ENCODE measurements at regions not wholly inside any gene's neighbourhood (a gene's known extent, or its start where the extent isn't known, plus 50 kb on each side); places are given as distances from the start of the nearest gene placed in this dataset.
A peak's percentile ranks its signal among the peaks of the same experiment; 100 is the strongest.

DNA sequence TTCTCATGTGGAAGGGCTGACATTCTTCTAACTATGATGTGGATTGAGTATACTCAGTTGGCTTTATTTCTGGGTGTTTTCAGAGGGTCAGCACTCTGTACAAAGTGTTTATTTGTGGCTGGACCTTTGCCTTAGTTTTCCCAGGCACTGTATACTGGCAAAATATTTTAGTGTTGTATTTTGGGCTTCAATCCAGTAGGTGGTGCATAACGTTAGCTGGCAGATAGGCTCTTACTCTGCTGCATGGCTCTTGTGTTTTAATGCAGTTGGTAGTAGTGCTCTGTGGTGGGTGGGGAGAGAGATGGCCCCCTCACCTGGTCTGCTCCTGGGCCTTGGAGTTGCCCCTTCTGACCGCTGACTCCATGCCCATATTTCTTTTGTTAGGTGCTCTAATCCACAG, 75.6 kb upstream of the REG3A start:
- Mint-ChIP-seq H3K27me3 (ENCODE audit: low read depth) (peaks cover 9% of the 10 kb centered on the region), H3K27ac (no peak overlapping the region)
- DNase-seq (ENCODE audit: low spot score in 2 of 2, unreplicated experiment in 2 of 2): no peak

DNA sequence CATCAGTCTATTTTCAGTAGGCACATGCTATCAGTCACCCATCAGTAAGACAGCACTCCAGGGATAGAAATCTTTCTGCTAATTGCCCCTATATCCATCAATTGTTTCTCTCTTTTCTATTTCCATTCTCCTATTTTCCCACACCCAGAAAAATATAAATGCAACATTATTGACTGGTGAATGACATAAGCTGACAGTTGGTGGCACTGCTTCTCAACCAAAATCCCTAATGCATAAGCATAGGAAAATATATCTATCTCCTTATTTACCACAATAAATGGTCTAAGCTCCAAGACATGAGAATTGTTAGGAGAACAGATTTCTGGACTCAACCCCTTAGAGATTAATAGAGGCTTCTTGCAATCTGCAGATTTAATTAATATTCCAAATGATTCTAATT, 64.0 kb upstream of the REG3A start:
- H3K4me1 Mint-ChIP-seq: no peaks in the 10 kb centered on the region
- no peak for DNase-seq (ENCODE audit: low spot score in 2 of 2, unreplicated experiment in 2 of 2)
- TF ChIP-seq, protein P1, sequence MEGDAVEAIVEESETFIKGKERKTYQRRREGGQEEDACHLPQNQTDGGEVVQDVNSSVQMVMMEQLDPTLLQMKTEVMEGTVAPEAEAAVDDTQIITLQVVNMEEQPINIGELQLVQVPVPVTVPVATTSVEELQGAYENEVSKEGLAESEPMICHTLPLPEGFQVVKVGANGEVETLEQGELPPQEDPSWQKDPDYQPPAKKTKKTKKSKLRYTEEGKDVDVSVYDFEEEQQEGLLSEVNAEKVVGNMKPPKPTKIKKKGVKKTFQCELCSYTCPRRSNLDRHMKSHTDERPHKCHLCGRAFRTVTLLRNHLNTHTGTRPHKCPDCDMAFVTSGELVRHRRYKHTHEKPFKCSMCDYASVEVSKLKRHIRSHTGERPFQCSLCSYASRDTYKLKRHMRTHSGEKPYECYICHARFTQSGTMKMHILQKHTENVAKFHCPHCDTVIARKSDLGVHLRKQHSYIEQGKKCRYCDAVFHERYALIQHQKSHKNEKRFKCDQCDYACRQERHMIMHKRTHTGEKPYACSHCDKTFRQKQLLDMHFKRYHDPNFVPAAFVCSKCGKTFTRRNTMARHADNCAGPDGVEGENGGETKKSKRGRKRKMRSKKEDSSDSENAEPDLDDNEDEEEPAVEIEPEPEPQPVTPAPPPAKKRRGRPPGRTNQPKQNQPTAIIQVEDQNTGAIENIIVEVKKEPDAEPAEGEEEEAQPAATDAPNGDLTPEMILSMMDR (IDR thresholded peaks at IDR 0.05; ENCODE audit: unreplicated experiment): no peak
- no peak overlapping the region for H3K4me3 Mint-ChIP-seq
- H3K36me3 Mint-ChIP-seq: no peaks in the 10 kb centered on the region
- no peaks in the 10 kb centered on the region for H3K27me3 Mint-ChIP-seq (ENCODE audit: low read depth)
- no peaks in the 10 kb centered on the region for H3K9me3 Mint-ChIP-seq
- no peak overlapping the region for H3K27ac Mint-ChIP-seq

More for the DNA sequence above, 75.6 kb upstream of the REG3A start:
- Mint-ChIP-seq H3K4me1 (no peaks in the 10 kb centered on the region), H3K36me3 (no peaks in the 10 kb centered on the region), H3K4me3 (no peak overlapping the region), H3K9me3 (peaks cover 26% of the 10 kb centered on the region)
- TF ChIP-seq, protein P1 (IDR thresholded peaks at IDR 0.05; ENCODE audit: unreplicated experiment): no peak

DNA sequence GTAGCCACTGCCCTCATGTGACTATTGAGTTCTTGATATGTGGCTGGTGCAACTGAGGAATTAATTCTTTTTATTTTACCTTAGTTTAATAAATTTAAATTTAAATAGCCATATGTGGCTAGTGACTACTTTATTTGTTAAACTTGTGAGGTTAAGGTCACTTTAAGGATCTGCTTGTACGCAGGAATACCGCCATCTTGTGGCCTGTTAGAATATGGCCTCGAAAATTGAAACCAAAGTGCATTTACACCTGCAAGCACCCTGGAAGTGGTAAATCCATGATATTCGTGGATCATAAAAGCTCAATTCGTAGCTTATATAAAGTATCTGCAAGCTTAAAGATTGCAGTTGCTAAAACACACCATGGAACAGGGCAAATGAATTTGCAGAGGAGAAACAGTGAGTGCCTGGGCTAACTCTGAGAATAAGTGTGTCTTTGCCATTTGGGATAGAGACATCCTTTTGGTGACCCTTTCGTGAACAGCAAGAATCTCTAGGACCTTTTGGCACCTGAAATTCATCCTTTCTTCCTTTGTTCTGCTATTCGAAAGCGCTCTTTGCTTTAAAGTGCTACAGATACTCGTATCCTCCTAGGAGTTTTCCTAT, 59.9 kb upstream of the REG3A start:
- no peak for DNase-seq (ENCODE audit: low spot score in 2 of 2, unreplicated experiment in 2 of 2)
- TF ChIP-seq, protein P1 (IDR thresholded peaks at IDR 0.05; ENCODE audit: unreplicated experiment): peak; percentile 86
- H3K9me3 Mint-ChIP-seq: no peaks in the 10 kb centered on the region
- no peaks in the 10 kb centered on the region for H3K36me3 Mint-ChIP-seq
- H3K27ac Mint-ChIP-seq: no peak overlapping the region
- H3K4me3 Mint-ChIP-seq: no peak overlapping the region
- no peaks in the 10 kb centered on the region for H3K27me3 Mint-ChIP-seq (ENCODE audit: low read depth)
- no peaks in the 10 kb centered on the region for H3K4me1 Mint-ChIP-seq

DNA sequence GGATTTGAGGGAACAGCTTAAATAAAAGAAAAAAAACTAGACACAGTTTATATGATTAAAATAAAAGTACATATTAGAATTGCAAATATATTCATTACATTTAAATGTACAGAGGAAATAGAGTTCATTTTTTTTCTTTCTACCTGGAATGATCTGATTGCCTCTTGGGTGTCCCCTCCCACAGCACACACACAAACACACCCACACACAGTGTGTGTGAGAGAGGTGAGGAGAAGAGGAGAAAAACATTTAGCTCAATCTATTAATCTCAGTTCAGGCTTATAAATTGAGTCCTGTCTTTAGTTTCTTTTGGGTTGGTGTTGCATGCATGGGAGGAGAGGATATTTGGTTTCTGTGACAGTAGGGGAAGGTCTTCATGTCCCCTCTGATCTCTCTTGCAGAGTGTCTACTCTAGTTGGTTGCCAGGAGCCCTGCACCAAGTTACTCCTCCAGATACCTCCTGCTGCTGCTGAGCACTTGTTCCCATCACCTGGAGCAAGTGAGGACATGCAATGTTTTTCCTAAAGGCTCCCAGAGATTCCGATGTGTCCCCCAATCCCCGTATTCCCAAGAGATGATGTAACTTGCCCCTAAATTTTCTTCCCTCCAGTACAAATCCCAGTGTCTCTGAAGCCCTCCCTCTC, 50.8 kb upstream of the REG3A start:
- TF ChIP-seq, protein P1 (IDR thresholded peaks at IDR 0.05; ENCODE audit: unreplicated experiment): no peak
- no peak for DNase-seq (ENCODE audit: low spot score in 2 of 2, unreplicated experiment in 2 of 2)
- no peaks in the 10 kb centered on the region for H3K27me3 Mint-ChIP-seq (ENCODE audit: low read depth)
- H3K9me3 Mint-ChIP-seq: no peaks in the 10 kb centered on the region
- H3K27ac Mint-ChIP-seq: no peak overlapping the region
- H3K4me3 Mint-ChIP-seq: no peak overlapping the region
- H3K4me1 Mint-ChIP-seq: no peaks in the 10 kb centered on the region
- no peaks in the 10 kb centered on the region for H3K36me3 Mint-ChIP-seq
